ENCODE measurements at regions not wholly inside any gene's neighbourhood (a gene's known extent, or its start where the extent isn't known, plus 50 kb on each side); places are given as distances from the start of the nearest gene placed in this dataset.
A peak's percentile ranks its signal among the peaks of the same experiment; 100 is the strongest.

DNA sequence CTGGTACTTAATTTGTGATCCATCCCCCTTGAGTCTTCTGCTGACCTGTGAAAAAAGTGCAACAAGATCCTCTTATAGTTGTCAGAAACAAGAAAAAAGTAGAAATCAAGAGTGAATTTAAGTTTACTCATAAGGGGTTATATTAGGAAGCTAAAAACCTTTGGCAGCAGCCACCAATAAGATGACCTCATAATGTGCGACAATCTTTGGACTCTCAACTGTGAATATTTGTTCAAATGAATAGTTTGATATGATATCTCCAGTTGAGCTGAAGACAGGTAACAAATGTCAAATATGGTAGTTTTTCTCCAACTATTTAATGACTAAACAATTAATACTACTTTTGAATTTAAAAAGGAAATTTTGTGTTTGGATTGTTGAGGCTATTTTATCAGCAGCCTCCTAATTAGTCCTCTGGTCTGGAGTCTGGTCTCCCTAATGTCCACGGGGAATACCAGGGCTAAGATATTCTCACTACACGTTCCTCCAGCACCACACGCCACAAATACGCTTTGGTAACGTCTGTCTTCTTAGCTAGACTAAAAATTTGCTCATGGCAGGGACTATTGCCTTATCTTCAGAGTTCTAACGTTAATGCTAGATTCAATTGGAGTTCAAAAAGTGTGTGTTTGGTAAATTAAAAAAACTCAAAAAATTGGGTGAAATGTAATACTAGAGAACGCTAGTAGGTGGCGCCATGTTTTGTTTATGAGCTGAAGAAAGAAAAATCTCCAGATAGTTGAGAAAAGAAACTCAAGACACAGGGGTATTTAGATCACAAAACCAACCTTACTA lies 51.0 kb upstream of the PDX1 start:
- no peak for DNase-seq
- Histone ChIP-seq H3K36me3 (no peaks in the 10 kb centered on the region), H3K9me3 (no peaks in the 10 kb centered on the region), H3K27ac (no peak overlapping the region), H3K27me3 (peaks cover 48% of the 10 kb centered on the region), H3K4me1 (no peaks in the 10 kb centered on the region), H3K4me3 (no peak overlapping the region)
- intact Hi-C loops (cut with DNase I) = no loop called here
- TF ChIP-seq, protein P1, sequence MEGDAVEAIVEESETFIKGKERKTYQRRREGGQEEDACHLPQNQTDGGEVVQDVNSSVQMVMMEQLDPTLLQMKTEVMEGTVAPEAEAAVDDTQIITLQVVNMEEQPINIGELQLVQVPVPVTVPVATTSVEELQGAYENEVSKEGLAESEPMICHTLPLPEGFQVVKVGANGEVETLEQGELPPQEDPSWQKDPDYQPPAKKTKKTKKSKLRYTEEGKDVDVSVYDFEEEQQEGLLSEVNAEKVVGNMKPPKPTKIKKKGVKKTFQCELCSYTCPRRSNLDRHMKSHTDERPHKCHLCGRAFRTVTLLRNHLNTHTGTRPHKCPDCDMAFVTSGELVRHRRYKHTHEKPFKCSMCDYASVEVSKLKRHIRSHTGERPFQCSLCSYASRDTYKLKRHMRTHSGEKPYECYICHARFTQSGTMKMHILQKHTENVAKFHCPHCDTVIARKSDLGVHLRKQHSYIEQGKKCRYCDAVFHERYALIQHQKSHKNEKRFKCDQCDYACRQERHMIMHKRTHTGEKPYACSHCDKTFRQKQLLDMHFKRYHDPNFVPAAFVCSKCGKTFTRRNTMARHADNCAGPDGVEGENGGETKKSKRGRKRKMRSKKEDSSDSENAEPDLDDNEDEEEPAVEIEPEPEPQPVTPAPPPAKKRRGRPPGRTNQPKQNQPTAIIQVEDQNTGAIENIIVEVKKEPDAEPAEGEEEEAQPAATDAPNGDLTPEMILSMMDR (IDR thresholded peaks at IDR 0.05) = peak; percentile 43
- no peak for ATAC-seq

DNA sequence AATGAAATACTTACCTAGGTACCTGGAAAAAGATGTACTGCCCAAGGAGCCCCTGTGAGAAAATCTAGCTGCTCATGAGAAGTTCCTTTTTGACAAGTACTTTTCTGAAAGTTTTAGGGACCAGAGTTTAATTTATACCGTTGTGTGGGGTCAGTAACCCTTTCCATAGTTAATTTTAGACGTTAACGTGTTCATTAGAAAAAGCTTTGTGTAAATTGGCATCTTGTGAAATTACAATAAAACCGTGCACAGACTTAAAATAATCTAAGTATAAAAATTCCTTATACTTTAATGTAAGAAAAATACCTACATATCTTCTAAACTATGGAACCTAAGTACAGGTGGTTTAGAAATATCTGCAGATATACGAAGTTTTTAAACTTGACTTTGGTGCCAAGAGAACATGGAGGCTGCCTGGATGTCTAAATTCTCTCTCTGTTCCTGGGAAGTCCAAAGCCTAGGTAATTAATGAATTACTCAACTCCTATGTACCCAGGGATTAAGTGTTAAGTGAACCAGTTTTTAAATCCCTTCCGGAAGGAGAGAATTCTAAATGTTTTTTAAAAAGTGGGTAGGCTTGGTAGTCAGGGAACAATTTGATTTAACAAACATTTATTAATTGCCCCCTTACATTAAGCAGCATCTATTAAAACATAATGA lies 50.2 kb upstream of the PDX1 start:
- Histone ChIP-seq H3K4me3 (no peak overlapping the region), H3K27ac (no peak overlapping the region), H3K4me1 (no peaks in the 10 kb centered on the region), H3K9me3 (no peaks in the 10 kb centered on the region), H3K36me3 (no peaks in the 10 kb centered on the region), H3K27me3 (peaks cover 54% of the 10 kb centered on the region)
- TF ChIP-seq, protein P1 (IDR thresholded peaks at IDR 0.05) = no peak
- DNase-seq (no peak), ATAC-seq (no peak)
- intact Hi-C loops (cut with DNase I) = no loop called here
